Stimulated activated CD4-positive, alpha-beta T cell treated with anti-CD3 and anti-CD28 coated beads, Interleukin-2, amount 100 ng/mL, for 4 hours (primary cell): ENCODE measurements at regions not wholly inside any gene's neighbourhood (a gene's known extent, or its start where the extent isn't known, plus 50 kb on each side); places are given as distances from the start of the nearest gene placed in this dataset.

Experiments used
- DNase-seq: peaks from one replicate; pipeline ENCODE4 v3.0.0-alpha.2; 2020; ENCODE audit warnings: low read depth

DNA sequence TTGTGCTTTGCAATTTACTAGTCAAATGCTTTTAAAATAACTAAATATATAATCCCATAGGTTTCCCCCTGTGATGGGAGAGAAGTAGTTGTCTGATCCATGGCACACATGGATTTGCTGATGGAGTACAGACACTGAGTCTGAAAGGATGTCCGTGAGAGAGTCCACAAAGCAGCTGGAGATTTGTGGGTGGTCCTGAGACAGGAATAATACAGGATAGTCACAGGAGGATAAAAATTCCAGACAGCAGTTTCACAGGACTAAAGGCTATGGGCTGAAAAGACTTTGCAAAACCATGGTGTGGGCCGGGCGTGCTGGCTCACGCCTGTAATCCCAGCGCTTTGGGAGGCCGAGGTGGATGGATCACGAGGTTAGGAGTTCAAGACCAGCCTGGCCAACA is 58.7 kb upstream of the ZFR start:
- no peak for DNase-seq

DNA sequence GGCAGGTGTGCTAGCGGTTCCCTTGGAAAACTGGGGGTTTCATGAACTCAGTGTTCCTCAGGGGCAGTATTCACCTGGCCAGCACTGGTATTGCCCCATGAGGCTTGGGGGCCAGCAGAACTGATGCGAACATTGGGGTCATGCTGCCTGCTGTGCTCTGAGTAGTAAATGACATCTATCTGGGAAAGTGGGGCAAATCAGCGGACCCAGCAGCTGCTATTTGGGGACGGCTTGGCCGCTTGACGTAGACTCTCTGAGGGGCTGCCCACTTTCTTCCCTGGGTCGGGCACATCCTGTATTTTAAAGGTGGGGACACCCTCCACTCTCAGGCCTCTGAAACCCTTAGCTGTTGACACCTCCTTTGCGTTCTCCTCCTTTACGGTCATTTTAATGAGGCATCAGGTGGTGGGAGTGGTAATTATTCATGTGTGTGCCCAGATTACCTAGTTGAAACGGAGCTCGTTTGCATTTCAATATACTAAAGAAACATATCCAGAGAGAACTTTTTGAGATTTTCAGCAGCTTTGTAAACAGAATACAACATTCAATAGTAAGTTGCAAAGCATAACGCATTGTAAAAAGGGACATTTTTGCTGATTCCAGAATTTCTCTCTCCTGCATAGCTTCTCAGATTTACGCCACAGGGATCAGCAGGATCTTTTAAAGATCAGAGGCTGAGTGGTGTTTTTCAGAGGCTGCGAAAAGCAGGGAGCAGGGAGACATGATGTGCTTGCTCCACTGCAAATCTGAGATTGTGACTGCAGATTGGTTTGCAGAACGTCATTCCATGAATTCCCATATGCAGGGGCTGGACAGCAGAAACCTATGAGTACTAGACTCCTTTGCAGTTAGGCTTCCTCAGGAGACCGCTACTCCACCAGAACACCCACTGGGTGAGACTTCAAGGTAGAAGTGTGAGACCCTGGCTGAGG is 56.8 kb upstream of the ZFR start:
- no peak for DNase-seq

GRCh38 chr5:32500181-32500580 is 55.6 kb upstream of the ZFR start:
- no peak for DNase-seq

GRCh38 chr5:32499261-32499660 is 54.7 kb upstream of the ZFR start:
- no peak for DNase-seq

- no peak for DNase-seq
These were observed 53.9 kb upstream of the ZFR start for GRCh38 chr5:32498484-32498883.

DNA sequence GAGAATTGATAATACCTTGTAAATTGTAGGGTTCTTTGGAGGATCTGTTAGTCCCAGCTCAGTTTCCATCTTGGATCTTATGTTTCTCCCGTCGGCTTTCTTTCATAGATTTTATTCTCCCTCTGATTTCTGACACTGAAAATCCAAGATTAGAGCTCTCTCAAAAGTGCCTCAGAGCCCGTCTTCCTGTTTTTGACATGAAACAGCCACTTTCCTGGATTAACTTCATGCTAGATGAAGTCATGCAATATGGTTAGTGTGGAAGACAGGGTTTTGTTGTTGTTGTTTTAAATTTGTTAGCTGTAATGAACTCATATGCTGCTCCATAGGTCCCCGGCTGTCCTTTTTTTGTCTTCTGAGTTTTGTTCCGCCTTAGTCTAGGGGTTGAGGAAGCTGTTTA is 51.6 kb upstream of the ZFR start:
- no peak for DNase-seq

DNA sequence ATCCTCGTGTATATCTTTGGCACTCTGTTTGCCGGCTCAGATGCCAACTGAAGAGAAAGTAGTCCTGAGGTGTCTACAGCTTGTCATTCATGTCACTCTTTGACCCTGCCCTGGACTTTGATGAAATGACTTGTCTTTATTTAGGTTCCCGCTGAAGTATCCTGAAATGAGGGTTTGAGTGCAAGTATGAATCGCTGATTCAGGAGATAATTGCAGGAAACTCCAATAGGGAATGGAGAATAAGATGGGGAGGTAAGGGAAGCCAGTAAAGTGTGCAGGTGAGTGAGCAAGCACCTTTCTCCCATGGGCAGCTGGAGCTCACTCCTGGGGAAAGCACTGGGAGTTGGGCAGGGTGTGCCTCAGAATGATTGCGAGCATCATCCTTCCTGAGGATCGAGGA is 50.3 kb upstream of the ZFR start:
- no peak for DNase-seq
